ENCODE measurements at regions not wholly inside any gene's neighbourhood (a gene's known extent, or its start where the extent isn't known, plus 50 kb on each side); places are given as distances from the start of the nearest gene placed in this dataset.

- TF ChIP-seq CTCF (IDR thresholded peaks at IDR 0.05; ENCODE audit: borderline replicate concordance, insufficient read depth, low read depth, low read length): no peak
- H3K4me3 ChIP-seq (ENCODE audit: low read depth, low read length): no peak overlapping the region
These were observed 132.6 kb downstream of the BCOR start for GRCh38 chrX:39965051-39965573.

- no peak overlapping the region for H3K4me3 ChIP-seq (ENCODE audit: low read depth, low read length)
- no peak for TF ChIP-seq CTCF (IDR thresholded peaks at IDR 0.05; ENCODE audit: borderline replicate concordance, insufficient read depth, low read depth, low read length)
These were observed 131.6 kb downstream of the BCOR start for GRCh38 chrX:39966176-39966575.

GRCh38 chrX:39967348-39967747, 130.4 kb downstream of the BCOR start:
- no peak overlapping the region for H3K4me3 ChIP-seq (ENCODE audit: low read depth, low read length)
- TF ChIP-seq CTCF (IDR thresholded peaks at IDR 0.05; ENCODE audit: borderline replicate concordance, insufficient read depth, low read depth, low read length): no peak

GRCh38 chrX:39969099-39969818, 128.5 kb downstream of the BCOR start:
- no peak overlapping the region for H3K4me3 ChIP-seq (ENCODE audit: low read depth, low read length)
- TF ChIP-seq CTCF (IDR thresholded peaks at IDR 0.05; ENCODE audit: borderline replicate concordance, insufficient read depth, low read depth, low read length): no peak

GRCh38 chrX:39969819-39970504, 127.8 kb downstream of the BCOR start:
- H3K4me3 ChIP-seq (ENCODE audit: low read depth, low read length): no peak overlapping the region
- TF ChIP-seq CTCF (IDR thresholded peaks at IDR 0.05; ENCODE audit: borderline replicate concordance, insufficient read depth, low read depth, low read length): no peak

GRCh38 chrX:39971760-39972159, 126.0 kb downstream of the BCOR start:
- H3K4me3 ChIP-seq (ENCODE audit: low read depth, low read length): no peak overlapping the region
- no peak for TF ChIP-seq CTCF (IDR thresholded peaks at IDR 0.05; ENCODE audit: borderline replicate concordance, insufficient read depth, low read depth, low read length)

- TF ChIP-seq CTCF (IDR thresholded peaks at IDR 0.05; ENCODE audit: borderline replicate concordance, insufficient read depth, low read depth, low read length): no peak
- no peak overlapping the region for H3K4me3 ChIP-seq (ENCODE audit: low read depth, low read length)
These were observed 125.4 kb downstream of the BCOR start for GRCh38 chrX:39972340-39972739.

All from GM12875 (cell line).